ENCODE measurements at regions not wholly inside any gene's neighbourhood (a gene's known extent, or its start where the extent isn't known, plus 50 kb on each side); places are given as distances from the start of the nearest gene placed in this dataset.

DNA sequence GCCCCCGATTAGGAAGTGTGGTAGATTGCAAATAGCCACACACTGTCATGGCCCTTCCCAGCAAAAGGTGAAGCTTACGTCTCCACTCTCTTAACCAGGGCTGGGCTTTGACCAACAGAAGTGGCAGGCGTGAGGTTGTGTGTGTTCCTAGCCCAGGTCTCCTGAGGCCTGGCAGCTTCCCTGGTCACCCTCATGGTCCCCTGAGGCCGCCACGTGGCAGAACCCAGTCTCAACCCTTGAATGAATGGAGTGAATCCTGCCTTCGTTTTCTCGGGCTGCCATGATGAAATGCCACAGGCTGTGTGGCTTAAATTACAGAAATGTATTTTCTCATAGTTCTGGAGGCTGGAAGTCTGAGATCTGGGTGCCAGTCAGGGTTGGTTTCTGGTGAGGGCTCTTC is 370.4 kb downstream of the IRX2 start:
- TF ChIP-seq, protein P1, sequence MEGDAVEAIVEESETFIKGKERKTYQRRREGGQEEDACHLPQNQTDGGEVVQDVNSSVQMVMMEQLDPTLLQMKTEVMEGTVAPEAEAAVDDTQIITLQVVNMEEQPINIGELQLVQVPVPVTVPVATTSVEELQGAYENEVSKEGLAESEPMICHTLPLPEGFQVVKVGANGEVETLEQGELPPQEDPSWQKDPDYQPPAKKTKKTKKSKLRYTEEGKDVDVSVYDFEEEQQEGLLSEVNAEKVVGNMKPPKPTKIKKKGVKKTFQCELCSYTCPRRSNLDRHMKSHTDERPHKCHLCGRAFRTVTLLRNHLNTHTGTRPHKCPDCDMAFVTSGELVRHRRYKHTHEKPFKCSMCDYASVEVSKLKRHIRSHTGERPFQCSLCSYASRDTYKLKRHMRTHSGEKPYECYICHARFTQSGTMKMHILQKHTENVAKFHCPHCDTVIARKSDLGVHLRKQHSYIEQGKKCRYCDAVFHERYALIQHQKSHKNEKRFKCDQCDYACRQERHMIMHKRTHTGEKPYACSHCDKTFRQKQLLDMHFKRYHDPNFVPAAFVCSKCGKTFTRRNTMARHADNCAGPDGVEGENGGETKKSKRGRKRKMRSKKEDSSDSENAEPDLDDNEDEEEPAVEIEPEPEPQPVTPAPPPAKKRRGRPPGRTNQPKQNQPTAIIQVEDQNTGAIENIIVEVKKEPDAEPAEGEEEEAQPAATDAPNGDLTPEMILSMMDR (IDR thresholded peaks at IDR 0.05 in 2 of 3, conservative IDR thresholded peaks at IDR 0.05 in 1 of 3; ENCODE audit: borderline replicate concordance in 1 of 3, insufficient read depth in 1 of 3, low read depth in 2 of 3, low read length in 2 of 3): no peak
- TF ChIP-seq ZFX (IDR thresholded peaks at IDR 0.05) (no peak), POLR2AphosphoS5 (IDR thresholded peaks at IDR 0.05; ENCODE audit: low read depth, low read length) (no peak), CEBPB (IDR thresholded peaks at IDR 0.05; ENCODE audit: low read depth) (no peak), EZH2 (IDR thresholded peaks at IDR 0.05) (no peak), CBX3 (IDR thresholded peaks at IDR 0.05; ENCODE audit: low read depth) (no peak), POLR2A (IDR thresholded peaks at IDR 0.05; ENCODE audit: borderline replicate concordance, extremely low read depth, insufficient read depth, insufficient read length) (no peak), SP1 (IDR thresholded peaks at IDR 0.05; ENCODE audit: low read depth) (no peak), SIN3A (IDR thresholded peaks at IDR 0.05; ENCODE audit: low read depth) (no peak)
- TF ChIP-seq, protein P2, sequence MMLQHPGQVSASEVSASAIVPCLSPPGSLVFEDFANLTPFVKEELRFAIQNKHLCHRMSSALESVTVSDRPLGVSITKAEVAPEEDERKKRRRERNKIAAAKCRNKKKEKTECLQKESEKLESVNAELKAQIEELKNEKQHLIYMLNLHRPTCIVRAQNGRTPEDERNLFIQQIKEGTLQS (IDR thresholded peaks at IDR 0.05): no peak
- TF ChIP-seq, protein P3, sequence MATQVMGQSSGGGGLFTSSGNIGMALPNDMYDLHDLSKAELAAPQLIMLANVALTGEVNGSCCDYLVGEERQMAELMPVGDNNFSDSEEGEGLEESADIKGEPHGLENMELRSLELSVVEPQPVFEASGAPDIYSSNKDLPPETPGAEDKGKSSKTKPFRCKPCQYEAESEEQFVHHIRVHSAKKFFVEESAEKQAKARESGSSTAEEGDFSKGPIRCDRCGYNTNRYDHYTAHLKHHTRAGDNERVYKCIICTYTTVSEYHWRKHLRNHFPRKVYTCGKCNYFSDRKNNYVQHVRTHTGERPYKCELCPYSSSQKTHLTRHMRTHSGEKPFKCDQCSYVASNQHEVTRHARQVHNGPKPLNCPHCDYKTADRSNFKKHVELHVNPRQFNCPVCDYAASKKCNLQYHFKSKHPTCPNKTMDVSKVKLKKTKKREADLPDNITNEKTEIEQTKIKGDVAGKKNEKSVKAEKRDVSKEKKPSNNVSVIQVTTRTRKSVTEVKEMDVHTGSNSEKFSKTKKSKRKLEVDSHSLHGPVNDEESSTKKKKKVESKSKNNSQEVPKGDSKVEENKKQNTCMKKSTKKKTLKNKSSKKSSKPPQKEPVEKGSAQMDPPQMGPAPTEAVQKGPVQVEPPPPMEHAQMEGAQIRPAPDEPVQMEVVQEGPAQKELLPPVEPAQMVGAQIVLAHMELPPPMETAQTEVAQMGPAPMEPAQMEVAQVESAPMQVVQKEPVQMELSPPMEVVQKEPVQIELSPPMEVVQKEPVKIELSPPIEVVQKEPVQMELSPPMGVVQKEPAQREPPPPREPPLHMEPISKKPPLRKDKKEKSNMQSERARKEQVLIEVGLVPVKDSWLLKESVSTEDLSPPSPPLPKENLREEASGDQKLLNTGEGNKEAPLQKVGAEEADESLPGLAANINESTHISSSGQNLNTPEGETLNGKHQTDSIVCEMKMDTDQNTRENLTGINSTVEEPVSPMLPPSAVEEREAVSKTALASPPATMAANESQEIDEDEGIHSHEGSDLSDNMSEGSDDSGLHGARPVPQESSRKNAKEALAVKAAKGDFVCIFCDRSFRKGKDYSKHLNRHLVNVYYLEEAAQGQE (IDR thresholded peaks at IDR 0.05; ENCODE audit: low read depth): no peak

Measured in HCT116 (cell line).